Heart left ventricle (tissue), 16 donors: ENCODE measurements at regions not wholly inside any gene's neighbourhood (a gene's known extent, or its start where the extent isn't known, plus 50 kb on each side); places are given as distances from the start of the nearest gene placed in this dataset.

ENCODE experiments used
- ATAC-seq, 4 donors: fragments of 200-7000 bp; cut with Tn5 transposase; one replicate each; pipeline ENCODE4 v1.9.1; 2020 to 2022; ENCODE audit warnings: moderate library complexity in 4 of 4, mild to moderate bottlenecking in 3 of 4, moderate number of reproducible peaks in 1 of 4
- DNase-seq, 5 donors: peaks; one replicate each; pipeline ENCODE4 v3.0.0-alpha.2; 2020
- H3K27ac ChIP-seq, 12 donors: fragments of 200-600 bp; sonication (generic) in 4 of 12; one replicate each; pipeline versions ENCODE4 v1.5.0 to v1.8.0; 2016 to 2022; ENCODE audit warnings: mild to moderate bottlenecking in 2 of 12
- H3K27me3 ChIP-seq, 9 donors: fragments of 200-600 bp; sonication (generic) in 2 of 9; one replicate each; pipeline versions ENCODE4 v1.5.1 to v1.8.0; 2016 to 2022; ENCODE audit warnings: mild to moderate bottlenecking in 3 of 9
- H3K36me3 ChIP-seq, 9 donors: fragments of 200-600 bp; sonication (generic) in 2 of 9; one replicate each; pipeline versions ENCODE4 v1.5.0 to v1.8.0; 2018 to 2022; ENCODE audit warnings: mild to moderate bottlenecking in 2 of 9
- H3K4me1 ChIP-seq, 12 donors: fragments of 200-600 bp; sonication (generic) in 4 of 12; one replicate each; pipeline versions ENCODE4 v1.5.0 to v1.8.0; 2016 to 2022; ENCODE audit warnings: mild to moderate bottlenecking in 3 of 12
- H3K4me3 ChIP-seq, 12 donors: fragments of 200-600 bp; sonication (generic) in 4 of 12; one replicate each; pipeline versions ENCODE4 v1.5.0 to v1.8.0; 2017 to 2022; ENCODE audit warnings: mild to moderate bottlenecking in 9 of 12, moderate library complexity in 4 of 12
- H3K9me3 ChIP-seq, 12 donors: fragments of 200-600 bp; sonication (generic) in 4 of 12; one replicate each; pipeline versions ENCODE4 v1.5.0 to v1.8.0; 2016 to 2022; ENCODE audit warnings: mild to moderate bottlenecking in 1 of 12
- POLR2A ChIP-seq, 2 donors: fragments of 450-650 bp; IDR thresholded peaks; one replicate each; pipeline ENCODE4 v1.6.1; 2017; ENCODE audit warnings: antibody characterized with exemption in 2 of 2, mild to moderate bottlenecking in 2 of 2, moderate library complexity in 2 of 2
- WGBS, 4 donors: extraction: QIAGEN DNeasy Blood & Tissue Kit in 2 of 4; methylation state at CpG; one replicate each; pipeline versions ENCODE4 v1.1.5 to v1.1.7; 2013 to 2018; 5-methylcytosine and 5-hydroxymethylcytosine counted together
- intact Hi-C, 10 donors: fragments of 100-400 bp; cut with DNase I; formaldehyde crosslinking; loops; one replicate each; pipeline versions ENCODE4 v1.11.1 to v1.14.2; 2022
- TF ChIP-seq, protein P1 (sequence below), 12 donors: fragments of 200-600 bp; sonication (generic) in 4 of 12; IDR thresholded peaks; one replicate each; pipeline versions ENCODE4 v1.5.0 to v1.8.0; 2018 to 2022; ENCODE audit warnings: antibody characterized with exemption in 12 of 12, mild to moderate bottlenecking in 5 of 12
- donor health status: ischemic (EF 13 %, LVEDD 7.1; RV severe dilation, severe dysfunction).
- donor health status: healthy with polysubstance abuse.
- donor health status: DM: no; HTN: yes; CAD: no.
- donor health status: DM: no; HTN: no; CAD: no.
- donor health status: ischemic (EF 25% LVEDD 6.9; RV normal size, moderate dysfunction).
- donor health status: ischemic (EF 25% LVEDD 5.7; RV mildly dilated, moderate dysfunction).
- donor health status: healthy.
- donor health status: DM: yes; HTN: yes; CAD: no.
- donor health status: ischemic (EF 35%, LVEDD 5.7; RV mildly dilated, moderate dysfunction).
- donor health status: nonischemic (EF 11% LVEDD 7.7; RV severe dilation, severe dysfunction).
- donor health status: DM: yes; HTN: yes; CAD: no.
- donor health status: PGD.
- donor health status: ischemic (EF 29% LVEDD 5.4; RV normal size, mild dysfunction).
- donor health status: nonischemic (EF 23%, LVEDD 6.1; RV moderate dilation, normal function).

DNA sequence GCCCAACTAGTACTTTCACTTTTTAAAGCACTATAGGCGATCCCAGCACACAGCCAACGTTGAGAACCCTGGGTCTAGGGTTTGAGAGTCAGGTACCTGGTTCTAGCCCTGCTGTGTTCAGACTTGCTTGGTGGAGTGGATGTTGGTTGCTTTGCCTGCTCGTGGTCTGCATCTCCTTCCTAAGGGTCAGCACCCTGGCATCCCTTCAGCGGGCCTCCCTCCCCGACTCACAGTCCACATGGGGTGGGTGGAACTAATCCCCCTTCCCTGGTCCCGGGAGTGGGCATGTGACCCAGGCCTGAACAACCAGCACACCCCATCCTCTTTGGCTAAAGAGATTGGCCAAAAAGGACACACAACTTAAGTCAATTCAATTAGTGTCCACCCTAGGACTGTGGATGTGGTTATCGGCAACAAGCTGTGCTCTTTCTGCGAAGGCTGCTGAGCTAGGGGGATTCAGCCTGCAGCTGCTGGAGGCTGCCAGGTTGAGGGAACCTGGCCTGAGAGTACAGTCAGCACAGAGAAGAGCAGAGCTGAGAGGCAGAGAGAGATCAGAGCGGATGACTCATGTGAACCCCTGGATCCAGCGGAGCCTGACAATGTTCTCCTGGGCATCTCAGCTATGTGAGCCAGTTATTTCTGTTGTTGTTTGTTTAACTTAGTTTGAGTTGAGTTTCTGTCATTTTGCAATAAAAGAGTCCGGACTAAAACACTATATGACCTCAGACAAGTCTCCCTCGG is 138.9 kb downstream of the ACTL8 start:
- H3K9me3 ChIP-seq: peaks cover 0 to 3% (median 0%) of the 10 kb centered on the region in 12 donors
- ATAC-seq (no peak), DNase-seq (no peak)
- H3K27me3 ChIP-seq: peaks cover 0 to 3% (median 0%) of the 10 kb centered on the region in 9 donors
- intact Hi-C loops: no loop called here
- H3K27ac ChIP-seq: no peak overlapping the region
- WGBS, 4 donors: 65 to 76% (median 73%) methylated on average over 12 of the region's 12 CpGs
- no peak overlapping the region for H3K4me3 ChIP-seq
- peaks cover 0 to 31% (median 14%) of the 10 kb centered on the region in 12 donors for H3K4me1 ChIP-seq
- TF ChIP-seq POLR2A (IDR thresholded peaks at IDR 0.05): no peak
- TF ChIP-seq, protein P1, sequence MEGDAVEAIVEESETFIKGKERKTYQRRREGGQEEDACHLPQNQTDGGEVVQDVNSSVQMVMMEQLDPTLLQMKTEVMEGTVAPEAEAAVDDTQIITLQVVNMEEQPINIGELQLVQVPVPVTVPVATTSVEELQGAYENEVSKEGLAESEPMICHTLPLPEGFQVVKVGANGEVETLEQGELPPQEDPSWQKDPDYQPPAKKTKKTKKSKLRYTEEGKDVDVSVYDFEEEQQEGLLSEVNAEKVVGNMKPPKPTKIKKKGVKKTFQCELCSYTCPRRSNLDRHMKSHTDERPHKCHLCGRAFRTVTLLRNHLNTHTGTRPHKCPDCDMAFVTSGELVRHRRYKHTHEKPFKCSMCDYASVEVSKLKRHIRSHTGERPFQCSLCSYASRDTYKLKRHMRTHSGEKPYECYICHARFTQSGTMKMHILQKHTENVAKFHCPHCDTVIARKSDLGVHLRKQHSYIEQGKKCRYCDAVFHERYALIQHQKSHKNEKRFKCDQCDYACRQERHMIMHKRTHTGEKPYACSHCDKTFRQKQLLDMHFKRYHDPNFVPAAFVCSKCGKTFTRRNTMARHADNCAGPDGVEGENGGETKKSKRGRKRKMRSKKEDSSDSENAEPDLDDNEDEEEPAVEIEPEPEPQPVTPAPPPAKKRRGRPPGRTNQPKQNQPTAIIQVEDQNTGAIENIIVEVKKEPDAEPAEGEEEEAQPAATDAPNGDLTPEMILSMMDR (IDR thresholded peaks at IDR 0.05): no peak
- H3K36me3 ChIP-seq: no peaks in the 10 kb centered on the region

DNA sequence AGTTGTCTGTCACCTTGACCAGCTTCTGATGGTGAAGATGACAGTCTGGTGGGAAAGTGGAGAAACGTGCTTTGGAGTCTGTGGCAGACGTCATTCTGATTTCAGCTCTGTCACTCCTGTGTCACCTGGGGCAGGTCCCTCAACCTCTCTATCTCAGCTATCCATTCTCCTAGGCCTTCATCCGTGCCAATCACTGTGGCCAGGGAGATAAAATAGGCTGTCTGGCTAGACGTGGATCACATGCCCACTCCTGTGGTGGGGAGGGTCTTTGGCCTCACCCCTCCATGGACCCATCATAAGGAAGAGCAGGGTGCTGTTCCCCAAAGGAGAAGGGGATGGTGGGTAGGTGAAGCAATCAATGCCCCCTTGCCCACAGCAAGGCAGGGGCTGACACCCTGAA is 140.3 kb downstream of the ACTL8 start:
- intact Hi-C loops: no loop called here
- no peak for DNase-seq
- no peak overlapping the region for H3K4me3 ChIP-seq
- H3K27me3 ChIP-seq: peaks cover 0 to 3% (median 0%) of the 10 kb centered on the region in 9 donors
- TF ChIP-seq, protein P1 (IDR thresholded peaks at IDR 0.05): no peak
- TF ChIP-seq POLR2A (IDR thresholded peaks at IDR 0.05): no peak
- peaks cover 0 to 25% (median 14%) of the 10 kb centered on the region in 12 donors for H3K4me1 ChIP-seq
- no peak for ATAC-seq
- no peaks in the 10 kb centered on the region for H3K36me3 ChIP-seq
- WGBS, 4 donors: 58 to 66% (median 62%) methylated on average over 4 of the region's 4 CpGs
- H3K9me3 ChIP-seq: peaks cover 0 to 3% (median 0%) of the 10 kb centered on the region in 12 donors
- H3K27ac ChIP-seq: no peak overlapping the region

DNA sequence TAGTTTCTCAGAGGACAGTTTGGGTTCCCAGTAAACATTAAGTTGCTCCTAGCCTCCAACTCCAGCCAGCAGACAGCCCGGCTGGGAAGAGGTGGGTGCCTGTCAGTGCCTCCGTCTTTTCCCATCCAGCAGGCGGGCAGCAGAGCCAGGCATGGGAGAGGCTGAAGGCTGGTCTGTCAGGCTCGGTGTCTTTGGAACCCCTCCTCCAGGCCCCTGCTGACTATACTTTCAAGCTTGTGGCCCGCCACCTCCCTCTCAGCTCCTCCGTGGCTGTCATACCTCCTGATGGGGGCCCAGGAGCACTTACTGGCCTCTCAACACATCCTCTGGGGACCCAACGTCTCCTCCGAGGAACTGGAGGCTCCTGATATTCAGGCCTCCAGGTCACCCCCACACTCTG is 140.9 kb downstream of the ACTL8 start:
- H3K4me1 ChIP-seq: peaks cover 0 to 20% (median 9%) of the 10 kb centered on the region in 12 donors
- H3K27me3 ChIP-seq: peaks cover 0 to 3% (median 0%) of the 10 kb centered on the region in 9 donors
- peaks cover 0 to 3% (median 0%) of the 10 kb centered on the region in 12 donors for H3K9me3 ChIP-seq
- TF ChIP-seq, protein P1 (IDR thresholded peaks at IDR 0.05): no peak
- TF ChIP-seq POLR2A (IDR thresholded peaks at IDR 0.05): no peak
- no peak overlapping the region for H3K4me3 ChIP-seq
- H3K27ac ChIP-seq: no peak overlapping the region
- ATAC-seq: no peak
- 69 to 87% (median 77%) methylated on average over 8 of the region's 8 CpGs for WGBS, 4 donors
- DNase-seq: no peak
- intact Hi-C loops: no loop called here
- no peaks in the 10 kb centered on the region for H3K36me3 ChIP-seq

DNA sequence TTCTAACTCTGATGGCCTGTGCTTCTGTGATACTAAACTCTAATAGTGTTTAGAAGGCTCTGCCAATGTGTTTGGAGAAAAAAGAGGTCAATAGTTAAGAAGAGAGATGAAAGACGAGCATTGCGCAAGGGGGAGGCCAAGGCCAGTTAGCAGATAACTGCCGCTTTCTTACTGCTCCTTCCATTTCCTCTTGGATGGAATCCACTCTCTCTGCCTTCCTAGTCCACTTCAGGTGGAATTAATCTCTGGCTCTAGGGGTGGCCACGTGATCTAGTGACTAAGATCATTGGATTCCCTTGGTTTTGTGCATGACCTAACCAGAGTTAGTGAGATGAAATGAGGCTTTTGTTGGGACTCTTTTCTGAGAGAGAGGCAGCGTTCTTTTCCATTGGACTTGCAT is 148.3 kb downstream of the ACTL8 start:
- intact Hi-C loops: loop anchor here in 4 of 10 donors (10.0 kb wide), 2 partner anchors 209 to 239 kb away; no protein-coding TSS in a partner anchor
- no peaks in the 10 kb centered on the region for H3K27me3 ChIP-seq
- no peak for ATAC-seq
- H3K36me3 ChIP-seq: no peaks in the 10 kb centered on the region
- peaks cover 0 to 3% (median 0%) of the 10 kb centered on the region in 12 donors for H3K9me3 ChIP-seq
- H3K4me1 ChIP-seq: no peaks in the 10 kb centered on the region
- no peak overlapping the region for H3K27ac ChIP-seq
- no peak overlapping the region for H3K4me3 ChIP-seq
- DNase-seq: no peak
- TF ChIP-seq, protein P1 (IDR thresholded peaks at IDR 0.05): no peak
- no peak for TF ChIP-seq POLR2A (IDR thresholded peaks at IDR 0.05)
- WGBS, 4 donors: 68 to 75% (median 75%) methylated on average over 5 of the region's 5 CpGs
